GM18505 (cell line): ENCODE measurements at regions not wholly inside any gene's neighbourhood (a gene's known extent, or its start where the extent isn't known, plus 50 kb on each side); places are given as distances from the start of the nearest gene placed in this dataset.

ENCODE experiments used
- ATAC-seq: cut with Tn5 transposase; IDR thresholded peaks from one replicate; pipeline ENCODE4 v1.9.1; 2021; ENCODE audit not compliant: unreplicated experiment
- POLR2A ChIP-seq: IDR thresholded peaks from 4 replicates; pipeline ENCODE4 v1.6.1; 2011; ENCODE audit warnings: borderline replicate concordance; ENCODE audit not compliant: insufficient read depth, insufficient read length; ENCODE audit errors: extremely low read depth

DNA sequence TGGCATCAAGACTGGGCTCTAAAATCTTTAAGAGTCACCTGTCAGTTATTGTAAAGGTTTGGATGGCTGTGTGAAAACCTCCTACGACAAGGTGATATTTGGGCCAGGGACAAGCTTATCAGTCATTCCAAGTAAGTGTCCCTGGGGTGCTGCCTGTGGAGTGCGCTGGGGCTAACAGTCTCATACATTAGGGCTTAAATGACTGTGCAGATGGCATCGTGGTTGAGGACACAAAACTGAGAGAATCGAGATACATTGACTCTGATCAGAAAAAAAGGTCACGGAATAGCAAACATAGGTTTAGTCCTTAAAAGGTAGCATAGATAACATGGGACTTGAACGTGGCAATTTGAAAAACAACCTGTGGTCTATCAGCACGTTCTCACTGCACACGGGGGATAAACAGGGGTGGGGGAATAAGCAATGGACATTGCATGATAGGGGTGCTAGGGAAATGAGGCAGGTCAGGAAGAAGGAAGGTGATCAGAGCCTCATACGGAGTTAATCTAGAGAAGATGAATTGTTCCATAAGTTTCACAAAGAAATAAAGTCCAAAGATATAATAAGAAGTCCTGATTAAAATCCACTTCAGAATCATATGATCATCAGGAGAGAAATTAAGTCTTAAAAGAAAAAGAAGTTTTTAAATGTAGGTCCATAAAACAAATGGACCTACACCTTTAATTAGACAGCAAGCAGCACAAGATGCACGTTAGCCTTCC lies 100.3 kb downstream of the DAD1 start:
- no peak for ATAC-seq
- TF ChIP-seq POLR2A, result no peak

DNA sequence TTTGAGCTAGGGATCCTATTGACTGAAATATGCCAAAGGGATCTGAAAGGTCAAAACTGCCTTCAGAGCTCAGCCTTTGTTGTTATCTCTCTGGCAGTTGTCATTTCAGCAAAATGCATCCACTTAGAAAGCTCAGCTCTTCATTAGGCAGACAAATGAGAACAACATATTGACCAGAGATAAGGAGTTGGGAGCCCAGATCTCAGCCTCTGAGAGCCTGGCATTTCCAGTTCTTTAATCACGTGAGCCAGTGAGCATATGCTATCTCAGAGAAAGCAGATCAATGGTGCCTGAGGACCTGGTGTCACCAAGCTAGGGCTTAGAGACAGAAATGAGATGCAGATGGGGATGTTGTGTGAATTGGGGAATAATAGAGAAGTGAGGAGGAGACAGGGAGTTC lies 101.1 kb downstream of the DAD1 start:
- no peak for TF ChIP-seq POLR2A
- ATAC-seq, result no peak

DNA sequence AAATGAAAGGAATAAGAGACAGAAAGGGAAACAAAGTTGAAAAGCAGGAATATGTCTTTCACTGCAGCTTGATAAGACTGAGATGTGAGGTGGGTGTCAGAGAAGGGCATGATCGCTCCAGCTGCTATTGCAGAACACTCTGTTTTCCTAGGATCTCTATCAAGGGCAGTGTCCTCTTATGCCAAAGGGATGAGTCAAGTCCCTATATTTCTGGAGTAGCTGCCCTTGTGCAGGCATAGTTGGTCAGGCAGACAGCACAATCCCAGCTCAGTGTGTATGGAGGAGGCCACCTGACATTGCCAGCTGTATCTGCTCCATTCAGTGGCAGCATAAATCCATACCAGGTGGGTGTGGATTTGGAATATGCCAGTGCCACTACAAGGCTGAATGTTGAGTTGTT lies 101.6 kb downstream of the DAD1 start:
- ATAC-seq, result no peak

DNA sequence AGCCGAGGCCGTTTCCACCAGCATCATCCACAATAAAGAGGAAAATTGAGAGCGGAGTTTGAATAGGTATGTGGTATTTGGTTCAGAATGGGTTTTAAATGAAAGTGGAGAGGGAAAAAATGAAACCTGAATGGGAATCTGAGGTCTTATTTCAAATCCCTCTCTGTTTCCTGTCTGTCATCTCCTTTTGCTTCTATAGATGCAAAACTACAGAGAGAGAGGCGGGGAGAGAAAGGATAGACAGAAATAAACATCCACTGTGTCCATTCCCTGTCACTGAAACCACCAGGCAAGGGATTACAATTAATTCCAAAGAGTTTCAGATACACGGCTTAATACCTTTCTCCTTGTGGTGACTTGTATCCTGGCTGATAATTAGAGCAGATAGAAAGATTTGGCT lies 102.3 kb downstream of the DAD1 start:
- no peak for TF ChIP-seq POLR2A

More for the DNA sequence above, 101.6 kb downstream of the DAD1 start:
- TF ChIP-seq POLR2A, result no peak

GRCh38 chr14:22485649-22486048 lies 103.4 kb downstream of the DAD1 start:
- TF ChIP-seq POLR2A, result no peak
- ATAC-seq, result no peak

More for the DNA sequence above, 102.3 kb downstream of the DAD1 start:
- ATAC-seq, result no peak

- no peak for ATAC-seq
- TF ChIP-seq POLR2A, result no peak
Measured at GRCh38 chr14:22485178-22485577, 103.8 kb downstream of the DAD1 start.

DNA sequence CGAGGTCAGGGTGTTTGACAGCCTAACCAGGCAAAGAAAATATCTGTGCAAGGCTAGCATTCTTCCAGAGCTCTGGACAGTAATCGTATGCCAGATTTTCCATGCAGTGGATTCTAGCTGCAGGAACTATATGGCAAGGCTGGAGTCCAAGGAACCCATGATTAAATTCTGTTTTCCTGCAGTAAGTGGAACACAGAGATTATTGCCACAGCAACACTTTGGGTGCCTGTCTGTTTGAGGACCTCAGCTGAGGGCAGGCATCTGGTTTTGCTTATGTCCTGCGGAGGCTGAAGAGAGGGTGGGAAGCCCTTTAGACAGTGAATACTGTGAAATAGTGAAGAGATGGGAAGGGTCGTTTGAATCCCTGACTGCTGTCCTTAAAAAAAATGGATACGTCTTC lies 104.4 kb downstream of the DAD1 start:
- no peak for ATAC-seq
- no peak for TF ChIP-seq POLR2A

DNA sequence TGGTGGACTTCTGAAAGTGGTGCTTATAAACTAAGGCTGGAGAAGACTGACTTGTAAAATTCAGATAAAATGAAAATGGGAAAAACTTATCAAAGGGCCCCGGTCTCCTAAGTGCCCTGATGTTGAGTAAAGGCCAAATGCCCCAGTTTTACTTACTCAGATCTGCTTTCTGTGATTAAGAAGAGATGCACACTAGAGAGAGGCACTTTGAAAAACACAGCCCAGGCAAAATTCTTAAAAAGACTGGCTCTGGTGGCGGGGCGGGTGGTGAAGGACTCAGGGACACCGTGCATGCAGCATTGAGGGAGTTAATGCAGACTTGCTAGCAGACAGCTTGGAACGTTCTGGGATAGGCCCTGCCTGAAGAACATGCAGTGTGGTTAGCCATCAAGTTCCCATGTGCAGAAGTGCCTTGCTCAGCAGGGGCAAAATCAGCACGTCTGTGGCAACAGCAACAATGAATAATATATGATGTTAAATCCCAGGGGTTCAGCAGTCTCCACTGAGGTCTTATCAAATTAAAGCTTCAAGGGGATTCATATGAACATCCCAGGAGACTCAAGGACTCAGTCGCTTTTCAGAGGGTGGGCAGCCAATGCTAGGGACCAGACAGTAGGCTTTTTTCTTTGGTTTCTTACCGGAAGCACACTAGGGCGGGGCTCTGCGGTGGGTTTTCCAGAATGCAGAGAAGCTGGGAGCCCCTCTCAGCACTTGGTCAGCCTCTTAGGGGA lies 105.0 kb downstream of the DAD1 start:
- peak; percentile 33 for TF ChIP-seq POLR2A
- no peak for ATAC-seq

GRCh38 chr14:22482782-22483553 lies 106.1 kb downstream of the DAD1 start:
- TF ChIP-seq POLR2A, result no peak
- ATAC-seq, result no peak

DNA sequence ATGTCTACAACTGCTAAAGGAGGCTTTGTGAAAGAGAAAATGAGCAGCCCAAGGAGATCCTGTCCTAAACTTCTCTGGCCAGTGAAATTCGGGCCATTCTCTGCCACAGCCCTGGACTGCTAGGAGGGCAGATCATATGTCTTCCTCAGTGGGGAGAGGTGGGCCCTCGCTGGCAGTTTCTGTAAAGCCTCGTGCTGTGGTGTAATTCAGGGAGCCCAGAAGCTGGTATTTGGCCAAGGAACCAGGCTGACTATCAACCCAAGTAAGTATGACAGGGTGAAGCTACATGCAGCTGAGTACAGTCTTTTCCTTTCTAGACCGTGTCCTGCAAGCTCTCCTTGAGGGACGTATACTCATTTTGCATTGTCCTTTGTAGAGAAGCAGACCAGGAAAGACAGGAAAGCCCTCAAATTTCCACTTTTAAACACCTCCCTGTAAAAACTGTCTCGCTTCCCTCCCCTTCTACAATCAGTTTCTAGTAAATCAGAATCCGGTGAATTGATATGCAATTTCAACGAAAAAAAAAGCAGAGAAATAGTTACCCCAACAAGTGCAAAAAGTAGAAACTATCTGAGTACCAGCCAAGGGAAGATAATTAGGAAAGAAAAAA lies 106.8 kb downstream of the DAD1 start:
- no peak for ATAC-seq
- TF ChIP-seq POLR2A, result peak; percentile 20

DNA sequence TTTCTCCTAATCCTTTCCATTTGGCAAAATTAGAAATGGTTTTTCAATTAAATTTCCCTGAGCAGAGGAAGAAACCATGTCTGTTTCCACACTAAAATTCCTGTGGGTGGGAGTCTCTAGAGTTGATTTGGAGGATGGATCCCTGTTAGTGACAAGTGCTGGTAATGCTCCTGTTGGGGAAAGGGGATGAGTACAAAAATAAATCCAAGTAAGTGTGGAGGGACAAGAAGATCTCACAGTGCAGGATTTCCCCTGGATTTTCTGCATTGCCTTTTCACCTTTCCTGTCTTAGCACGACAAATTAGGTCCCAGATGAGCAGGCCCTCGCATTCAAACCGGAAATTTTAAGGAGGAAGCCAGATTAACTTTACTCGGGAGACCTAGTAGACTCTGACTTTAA lies 107.5 kb downstream of the DAD1 start:
- no peak for TF ChIP-seq POLR2A
- ATAC-seq, result no peak

GRCh38 chr14:22479776-22480464 lies 109.1 kb downstream of the DAD1 start:
- no peak for ATAC-seq
- peak; percentile 23 for TF ChIP-seq POLR2A

GRCh38 chr14:22479132-22479531 lies 109.9 kb downstream of the DAD1 start:
- ATAC-seq, result no peak
- TF ChIP-seq POLR2A, result peak; percentile 21
